DOHH2 (cell line): ENCODE measurements at regions not wholly inside any gene's neighbourhood (a gene's known extent, or its start where the extent isn't known, plus 50 kb on each side); places are given as distances from the start of the nearest gene placed in this dataset.
"Not testable (repeated sequence)": the region's sequence is repeated elsewhere in the genome, so short reads cannot be mapped to it uniquely, and the experiment has no call there.

ENCODE experiments used
- H3F3A ChIP-seq: fragments of 200-600 bp; sonication (generic), shearing (Covaris generic); 2 replicates; pipeline ENCODE4 v1.6.0; 2016; ENCODE audit warnings: antibody characterized with exemption, mild to moderate bottlenecking; ENCODE audit not compliant: control insufficient read depth, insufficient read depth
- H3K27ac ChIP-seq: fragments of 200-600 bp; sonication (generic); 2 replicates; pipeline ENCODE4 v1.5.1; 2014; ENCODE audit warnings: low read depth, mild to moderate bottlenecking, low read length, moderate library complexity
- H3K27me3 ChIP-seq: fragments of 200-600 bp; sonication (generic); 2 replicates; pipeline ENCODE4 v1.6.1; 2014; ENCODE audit warnings: mild to moderate bottlenecking, low read length, mixed read lengths; ENCODE audit not compliant: control insufficient read depth
- H3K36me3 ChIP-seq: fragments of 200-600 bp; sonication (generic); 2 replicates; pipeline ENCODE4 v1.6.1; 2014; ENCODE audit warnings: mild to moderate bottlenecking, low read length, moderate library complexity, mixed read lengths; ENCODE audit not compliant: control insufficient read depth
- H3K4me1 ChIP-seq: fragments of 200-600 bp; sonication (generic); 2 replicates; pipeline ENCODE4 v1.6.1; 2014; ENCODE audit warnings: mild to moderate bottlenecking, low read length, mixed read lengths; ENCODE audit not compliant: control insufficient read depth
- H3K4me2 ChIP-seq: fragments of 200-600 bp; sonication (generic); 2 replicates; pipeline ENCODE4 v1.6.0; 2014; ENCODE audit warnings: mild to moderate bottlenecking, low read length, moderate library complexity
- H3K4me3 ChIP-seq: fragments of 200-600 bp; sonication (generic); 2 replicates; pipeline ENCODE4 v1.5.1; 2014; ENCODE audit warnings: mild to moderate bottlenecking, low read length, mixed read lengths
- H3K79me2 ChIP-seq: fragments of 200-600 bp; sonication (generic); 2 replicates; pipeline ENCODE4 v1.6.1; 2014; ENCODE audit warnings: mild to moderate bottlenecking, low read length, mixed read lengths; ENCODE audit not compliant: control insufficient read depth
- H3K9me2 ChIP-seq: fragments of 200-600 bp; sonication (generic); replicated peaks from 2 replicates; pipeline ENCODE4 v1.6.1; 2014; ENCODE audit warnings: mild to moderate bottlenecking, low read length, mixed read lengths; ENCODE audit not compliant: control insufficient read depth
- H3K9me3 ChIP-seq: fragments of 200-600 bp; sonication (generic); 2 replicates; pipeline ENCODE4 v1.6.1; 2014; ENCODE audit warnings: antibody characterized with exemption, low read length, mixed read lengths; ENCODE audit not compliant: control insufficient read depth, insufficient read depth
- H4K20me1 ChIP-seq: fragments of 200-600 bp; sonication (generic); 2 replicates; pipeline ENCODE4 v1.6.0; 2014; ENCODE audit warnings: low read depth, mild to moderate bottlenecking, antibody characterized with exemption, low read length, moderate library complexity; ENCODE audit not compliant: control insufficient read depth, insufficient read depth
- EZH2phosphoT487 ChIP-seq: fragments of 200-600 bp; sonication (generic); IDR thresholded peaks from 2 replicates; pipeline ENCODE4 v1.6.1; 2017; ENCODE audit warnings: borderline replicate concordance, mild to moderate bottlenecking, antibody characterized with exemption, low read length, moderate library complexity, mixed read lengths
- TF ChIP-seq, protein P1 (sequence below): fragments of 200-600 bp; sonication (generic); IDR thresholded peaks from one replicate; pipeline ENCODE4 v1.5.1; 2014; ENCODE audit warnings: antibody characterized with exemption, mild to moderate bottlenecking, low read depth, low read length; ENCODE audit not compliant: poor library complexity, severe bottlenecking

DNA sequence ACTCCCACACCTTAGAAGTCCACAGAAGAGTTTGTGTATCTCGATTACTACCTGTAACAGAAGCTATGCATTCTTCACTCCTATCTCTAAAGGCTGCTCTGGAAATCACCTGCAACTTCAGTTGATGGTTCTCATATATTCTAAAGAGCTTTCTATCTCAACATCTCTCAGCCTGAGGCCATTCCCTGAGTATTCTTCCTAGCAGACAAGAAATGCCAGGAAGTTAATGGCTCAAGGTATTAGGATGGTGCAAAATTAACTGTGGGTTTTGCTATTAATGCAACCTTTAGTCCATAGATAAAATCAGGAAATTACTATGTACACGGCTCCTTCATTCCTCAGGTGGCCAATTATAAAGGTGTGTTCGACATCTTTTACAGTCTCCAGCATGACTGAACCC, 290.1 kb downstream of the ZNF716 start:
- not testable (repeated sequence) for H4K20me1 ChIP-seq, H3K4me3 ChIP-seq, H3K36me3 ChIP-seq, H3K27me3 ChIP-seq, H3K4me2 ChIP-seq, H3F3A ChIP-seq, H3K79me2 ChIP-seq, H3K9me3 ChIP-seq, H3K27ac ChIP-seq, H3K9me2 ChIP-seq, H3K4me1 ChIP-seq

DNA sequence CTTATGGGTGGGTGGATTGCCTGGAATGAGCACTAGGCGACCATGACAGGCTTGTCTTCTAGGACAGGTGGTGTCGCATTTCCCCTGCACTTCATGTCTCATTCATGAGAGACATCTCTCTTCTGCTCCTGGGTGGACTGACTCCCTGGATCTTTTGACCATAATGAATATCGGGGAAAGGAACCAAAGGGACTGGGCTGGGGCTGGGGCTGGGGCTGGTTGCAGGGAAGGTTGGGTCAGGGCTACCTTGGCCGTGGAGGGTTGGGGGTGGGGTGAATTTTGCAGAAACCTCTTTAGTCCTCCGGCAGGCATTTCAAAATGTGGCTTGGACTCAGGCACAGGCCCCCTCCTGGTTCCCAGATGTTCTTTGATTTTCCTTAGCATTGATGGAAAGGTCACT, 319.2 kb downstream of the ZNF716 start:
- H3K27ac ChIP-seq = no peak overlapping the region
- H3K36me3 ChIP-seq = no peaks in the 10 kb centered on the region
- no peaks in the 10 kb centered on the region for H3K4me1 ChIP-seq
- H3K4me3 ChIP-seq = no peak overlapping the region
- H3K4me2 ChIP-seq = no peak overlapping the region
- TF ChIP-seq, protein P1, sequence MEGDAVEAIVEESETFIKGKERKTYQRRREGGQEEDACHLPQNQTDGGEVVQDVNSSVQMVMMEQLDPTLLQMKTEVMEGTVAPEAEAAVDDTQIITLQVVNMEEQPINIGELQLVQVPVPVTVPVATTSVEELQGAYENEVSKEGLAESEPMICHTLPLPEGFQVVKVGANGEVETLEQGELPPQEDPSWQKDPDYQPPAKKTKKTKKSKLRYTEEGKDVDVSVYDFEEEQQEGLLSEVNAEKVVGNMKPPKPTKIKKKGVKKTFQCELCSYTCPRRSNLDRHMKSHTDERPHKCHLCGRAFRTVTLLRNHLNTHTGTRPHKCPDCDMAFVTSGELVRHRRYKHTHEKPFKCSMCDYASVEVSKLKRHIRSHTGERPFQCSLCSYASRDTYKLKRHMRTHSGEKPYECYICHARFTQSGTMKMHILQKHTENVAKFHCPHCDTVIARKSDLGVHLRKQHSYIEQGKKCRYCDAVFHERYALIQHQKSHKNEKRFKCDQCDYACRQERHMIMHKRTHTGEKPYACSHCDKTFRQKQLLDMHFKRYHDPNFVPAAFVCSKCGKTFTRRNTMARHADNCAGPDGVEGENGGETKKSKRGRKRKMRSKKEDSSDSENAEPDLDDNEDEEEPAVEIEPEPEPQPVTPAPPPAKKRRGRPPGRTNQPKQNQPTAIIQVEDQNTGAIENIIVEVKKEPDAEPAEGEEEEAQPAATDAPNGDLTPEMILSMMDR = no peak
- no peak for TF ChIP-seq EZH2phosphoT487
- H4K20me1 ChIP-seq = no peaks in the 10 kb centered on the region
- no peaks in the 10 kb centered on the region for H3K9me2 ChIP-seq
- no peaks in the 10 kb centered on the region for H3K27me3 ChIP-seq
- no peaks in the 10 kb centered on the region for H3K79me2 ChIP-seq
- no peaks in the 10 kb centered on the region for H3F3A ChIP-seq
- H3K9me3 ChIP-seq = peaks cover 41% of the 10 kb centered on the region; the same call in 1 of the 2 replicates

DNA sequence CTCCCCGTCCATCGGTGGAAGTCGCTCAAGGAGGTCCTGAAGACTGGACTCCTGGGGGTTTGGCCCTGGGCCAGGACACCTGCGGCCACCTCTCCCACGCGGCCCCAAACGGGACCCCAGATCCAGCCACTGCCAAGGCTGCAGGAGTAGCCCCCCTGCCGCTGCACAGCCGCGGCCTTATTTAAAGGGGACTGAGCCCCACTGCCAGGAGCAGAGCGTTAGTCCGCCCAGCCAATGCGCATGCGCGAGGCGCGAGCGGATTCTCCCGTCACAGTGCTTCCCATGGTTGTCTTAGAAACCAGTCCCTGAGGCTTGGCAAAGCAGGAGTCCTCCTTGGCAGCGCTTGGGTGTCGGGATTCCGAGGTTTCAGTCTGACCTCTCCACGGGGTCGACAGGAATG, 320.0 kb downstream of the ZNF716 start:
- H3K9me2 ChIP-seq = no peaks in the 10 kb centered on the region
- H3K27ac ChIP-seq = no peak overlapping the region
- no peaks in the 10 kb centered on the region for H3K27me3 ChIP-seq
- no peaks in the 10 kb centered on the region for H3F3A ChIP-seq
- no peak overlapping the region for H3K4me2 ChIP-seq
- no peaks in the 10 kb centered on the region for H3K4me1 ChIP-seq
- H3K36me3 ChIP-seq = no peaks in the 10 kb centered on the region
- H3K4me3 ChIP-seq = no peak overlapping the region
- TF ChIP-seq EZH2phosphoT487 = no peak
- TF ChIP-seq, protein P1 = no peak
- H3K79me2 ChIP-seq = no peaks in the 10 kb centered on the region
- no peaks in the 10 kb centered on the region for H4K20me1 ChIP-seq
- peaks cover 43% of the 10 kb centered on the region; the same call in 1 of the 2 replicates for H3K9me3 ChIP-seq

DNA sequence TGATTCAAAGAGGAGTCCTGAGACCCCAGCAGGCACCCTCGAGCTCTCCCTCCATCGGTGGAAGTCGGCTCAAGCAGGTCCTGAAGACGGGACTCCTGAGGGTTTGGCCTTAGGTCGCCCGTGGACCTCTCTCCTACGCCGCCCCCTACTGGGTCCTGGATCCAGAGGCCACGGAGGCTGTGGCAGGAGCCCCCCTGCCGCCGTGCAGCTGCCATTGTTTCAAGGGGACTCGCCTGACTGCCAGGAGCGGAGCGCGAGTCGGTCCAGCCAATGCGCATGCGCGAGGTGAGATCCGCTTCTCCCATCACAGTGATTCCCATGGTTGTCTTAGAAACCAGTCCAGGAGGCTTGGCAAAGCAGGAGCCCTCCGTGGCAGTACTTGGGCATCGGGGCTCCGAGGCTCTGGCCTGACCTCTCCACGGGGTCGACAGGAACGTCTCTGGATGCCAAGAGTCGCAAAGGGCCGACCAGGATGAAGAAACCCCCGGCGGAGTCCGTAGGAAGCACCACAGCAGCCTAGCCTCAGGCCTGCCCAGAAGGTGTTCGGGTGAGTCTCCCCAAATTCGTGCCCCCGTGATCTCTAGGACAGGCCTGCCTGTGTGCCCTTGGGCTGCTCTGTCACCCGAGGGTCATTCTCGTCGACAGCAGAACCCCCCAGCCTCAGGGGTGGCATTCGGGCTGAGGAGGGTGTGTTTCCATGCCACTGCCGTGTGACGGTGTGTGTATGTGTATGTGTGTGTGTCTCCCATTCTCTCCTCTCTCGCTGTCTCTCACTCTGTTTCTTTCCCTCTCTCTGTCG, 322.3 kb downstream of the ZNF716 start:
- no peaks in the 10 kb centered on the region for H3K79me2 ChIP-seq
- H3K4me1 ChIP-seq = no peaks in the 10 kb centered on the region
- H3K4me2 ChIP-seq = no peak overlapping the region
- H3F3A ChIP-seq = no peaks in the 10 kb centered on the region
- no peaks in the 10 kb centered on the region for H4K20me1 ChIP-seq
- no peak overlapping the region for H3K27ac ChIP-seq
- H3K36me3 ChIP-seq = no peaks in the 10 kb centered on the region
- no peak overlapping the region for H3K4me3 ChIP-seq
- no peaks in the 10 kb centered on the region for H3K27me3 ChIP-seq
- no peaks in the 10 kb centered on the region for H3K9me2 ChIP-seq
- peaks cover 60% of the 10 kb centered on the region for H3K9me3 ChIP-seq
- TF ChIP-seq EZH2phosphoT487 = no peak
- TF ChIP-seq, protein P1 = no peak
